Spleen (tissue), 11 donors: ENCODE measurements at regions not wholly inside any gene's neighbourhood (a gene's known extent, or its start where the extent isn't known, plus 50 kb on each side); places are given as distances from the start of the nearest gene placed in this dataset.

Experiments used
- DNase-seq: peaks from one replicate; pipeline ENCODE4 v3.0.0-alpha.2; 2020
- H3K27ac ChIP-seq, 8 donors: fragments of 200-600 bp; sonication (generic) in 7 of 8; 1 replicate in 4 of 8; 2 replicates in 4 of 8; pipeline versions ENCODE4 v1.5.0 to v1.8.0; 2016 to 2021; ENCODE audit warnings: inconsistent platforms in 4 of 8, mild to moderate bottlenecking in 4 of 8, moderate library complexity in 1 of 8
- H3K27me3 ChIP-seq, 7 donors: fragments of 200-600 bp; sonication (generic) in 6 of 7; replicated peaks in 1 of 7; 1 replicate in 4 of 7; 2 replicates in 3 of 7; pipeline versions ENCODE4 v1.5.0 to v1.8.0; 2016 to 2021; ENCODE audit warnings: inconsistent platforms in 3 of 7, mild to moderate bottlenecking in 1 of 7
- H3K36me3 ChIP-seq, 6 donors: fragments of 200-600 bp; sonication (generic) in 5 of 6; 1 replicate in 4 of 6; 2 replicates in 2 of 6; pipeline versions ENCODE4 v1.5.0 to v1.8.0; 2016 to 2021; ENCODE audit warnings: inconsistent platforms in 2 of 6
- H3K4me1 ChIP-seq, 6 donors: fragments of 200-600 bp; sonication (generic) in 5 of 6; 1 replicate in 3 of 6; 2 replicates in 3 of 6; pipeline versions ENCODE4 v1.5.0 to v1.8.0; 2016 to 2021; ENCODE audit warnings: inconsistent platforms in 3 of 6
- H3K4me3 ChIP-seq, 8 donors: fragments of 200-600 bp; sonication (generic) in 7 of 8; 1 replicate in 4 of 8; 2 replicates in 4 of 8; pipeline versions ENCODE4 v1.5.0 to v1.8.0; 2016 to 2021; ENCODE audit warnings: inconsistent platforms in 4 of 8, mild to moderate bottlenecking in 4 of 8, moderate library complexity in 2 of 8
- H3K9me3 ChIP-seq, 8 donors: fragments of 200-600 bp; sonication (generic) in 7 of 8; 1 replicate in 4 of 8; 2 replicates in 4 of 8; pipeline versions ENCODE4 v1.5.0 to v1.8.0; 2016 to 2021; ENCODE audit warnings: inconsistent platforms in 4 of 8
- CTCF ChIP-seq, 11 experiments: fragments of 200-600 bp in 7 of 11; fragments of 450-650 bp in 4 of 11; sonication (generic) in 4 of 11; IDR thresholded peaks in 8 of 11; conservative IDR thresholded peaks in 3 of 11; 1 replicate in 7 of 11; 2 replicates in 4 of 11; pipeline versions ENCODE4 v1.4.0 to v1.8.0; 2016 to 2021; ENCODE audit warnings: antibody characterized with exemption in 11 of 11, inconsistent platforms in 4 of 11, mild to moderate bottlenecking in 1 of 11
- POLR2A ChIP-seq, 3 donors: fragments of 450-650 bp; IDR thresholded peaks; one replicate each; pipeline ENCODE4 v1.5.1; 2017; ENCODE audit warnings: antibody characterized with exemption in 3 of 3, mild to moderate bottlenecking in 1 of 3
- POLR2AphosphoS5 ChIP-seq, 3 donors: sonication (generic); formaldehyde crosslinking; IDR thresholded peaks; one replicate each; pipeline ENCODE4 v1.5.1; 2017; ENCODE audit warnings: antibody characterized with exemption in 3 of 3
- WGBS, 5 donors: extraction: QIAGEN DNeasy Blood & Tissue Kit in 3 of 5; methylation state at CpG; one replicate each; pipeline versions ENCODE4 v1.1.5 to v1.1.7; 2013 to 2018; 5-methylcytosine and 5-hydroxymethylcytosine counted together
- intact Hi-C: fragments of 100-400 bp; cut with DNase I; formaldehyde crosslinking; loops from one replicate; pipeline ENCODE4 v1.15.0; 2023; ENCODE audit warnings: low total_unique reads
- donor health status: healthy with polysubstance abuse.
- donor health status: DM: no; HTN: no; CAD: no; lungs with moderate emphysema.
- donor health status: DM: no; HTN: no; CAD: no.
- donor health status: Bipolar disorder and iron deficiency.
- donor health status: healthy.
- donor health status: DM: no; HTN: no; CAD: no.
- donor health status: DM: yes; HTN: yes; CAD: no.

- intact Hi-C loops = no loop called here
- Histone ChIP-seq H3K27me3 (no peaks in the 10 kb centered on the region), H3K9me3 (no peaks in the 10 kb centered on the region), H3K36me3 (no peaks in the 10 kb centered on the region), H3K4me1 (no peaks in the 10 kb centered on the region), H3K4me3 (no peak overlapping the region), H3K27ac (no peak overlapping the region)
- TF ChIP-seq POLR2A (IDR thresholded peaks at IDR 0.05) (no peak), CTCF (IDR thresholded peaks at IDR 0.05 in 8 of 11, conservative IDR thresholded peaks at IDR 0.05 in 3 of 11) (no peak), POLR2AphosphoS5 (IDR thresholded peaks at IDR 0.05) (no peak)
- WGBS, 5 donors = 71 to 86% (median 77%) methylated on average over 4 of the region's 4 CpGs
- DNase-seq = no peak
These were observed 224.6 kb upstream of the ZWINT start for GRCh38 chr10:56585447-56586171.

- Histone ChIP-seq H3K4me3 (no peak overlapping the region), H3K9me3 (no peaks in the 10 kb centered on the region), H3K27me3 (no peaks in the 10 kb centered on the region), H3K4me1 (no peaks in the 10 kb centered on the region), H3K27ac (no peak overlapping the region), H3K36me3 (no peaks in the 10 kb centered on the region)
- 61 to 87% (median 68%) methylated on average over 1 of the region's 1 CpG for WGBS, 5 donors
- no peak for DNase-seq
- intact Hi-C loops = no loop called here
- TF ChIP-seq CTCF (IDR thresholded peaks at IDR 0.05 in 8 of 11, conservative IDR thresholded peaks at IDR 0.05 in 3 of 11) = no peak
- TF ChIP-seq POLR2A (IDR thresholded peaks at IDR 0.05) = no peak
- TF ChIP-seq POLR2AphosphoS5 (IDR thresholded peaks at IDR 0.05) = no peak
These were observed 222.3 kb upstream of the ZWINT start for GRCh38 chr10:56583316-56583715.

- no peaks in the 10 kb centered on the region for H3K4me1 ChIP-seq
- no peak overlapping the region for H3K4me3 ChIP-seq
- H3K9me3 ChIP-seq = peaks cover 0 to 25% (median 16%) of the 10 kb centered on the region in 8 donors
- intact Hi-C loops = no loop called here
- H3K27me3 ChIP-seq = no peaks in the 10 kb centered on the region
- H3K27ac ChIP-seq = no peak overlapping the region
- no peaks in the 10 kb centered on the region for H3K36me3 ChIP-seq
- TF ChIP-seq POLR2AphosphoS5 (IDR thresholded peaks at IDR 0.05) (no peak), CTCF (IDR thresholded peaks at IDR 0.05 in 8 of 11, conservative IDR thresholded peaks at IDR 0.05 in 3 of 11) (no peak), POLR2A (IDR thresholded peaks at IDR 0.05) (no peak)
- DNase-seq = no peak
- WGBS, 5 donors = 82 to 98% (median 83%) methylated on average over 1 of the region's 1 CpG
These were observed 206.5 kb upstream of the ZWINT start for GRCh38 chr10:56567580-56567979.

GRCh38 chr10:56561336-56561735, 200.3 kb upstream of the ZWINT start:
- TF ChIP-seq POLR2A (IDR thresholded peaks at IDR 0.05) = no peak
- no peak for TF ChIP-seq POLR2AphosphoS5 (IDR thresholded peaks at IDR 0.05)
- TF ChIP-seq CTCF (IDR thresholded peaks at IDR 0.05 in 8 of 11, conservative IDR thresholded peaks at IDR 0.05 in 3 of 11) = no peak
- Histone ChIP-seq H3K36me3 (no peaks in the 10 kb centered on the region), H3K27me3 (no peaks in the 10 kb centered on the region), H3K4me3 (no peak overlapping the region), H3K27ac (no peak overlapping the region), H3K4me1 (no peaks in the 10 kb centered on the region), H3K9me3 (no peaks in the 10 kb centered on the region)
- WGBS, 5 donors = 77 to 88% (median 82%) methylated on average over 3 of the region's 3 CpGs
- intact Hi-C loops = no loop called here
- no peak for DNase-seq
